Duodenal mucosa (tissue), 2 donors: ENCODE measurements at regions not wholly inside any gene's neighbourhood (a gene's known extent, or its start where the extent isn't known, plus 50 kb on each side); places are given as distances from the start of the nearest gene placed in this dataset.

Experiments used
- H3K27ac ChIP-seq: one replicate; pipeline ENCODE4 v1.7.0; 2013; ENCODE audit warnings: low read depth, low read length
- H3K27me3 ChIP-seq, 2 donors: one replicate each; pipeline ENCODE4 v1.7.0; 2013; ENCODE audit warnings: low read length in 2 of 2, control low read depth in 1 of 2; ENCODE audit not compliant: insufficient read depth in 2 of 2, control insufficient read depth in 1 of 2
- H3K36me3 ChIP-seq, 2 donors: one replicate each; pipeline ENCODE4 v1.7.0; 2013; ENCODE audit warnings: low read length in 2 of 2, control low read depth in 1 of 2; ENCODE audit not compliant: insufficient read depth in 2 of 2, control insufficient read depth in 1 of 2
- H3K4me1 ChIP-seq, 2 donors: one replicate each; pipeline ENCODE4 v1.7.0; 2013; ENCODE audit warnings: low read length in 2 of 2, control low read depth in 1 of 2; ENCODE audit not compliant: insufficient read depth in 2 of 2, control insufficient read depth in 1 of 2
- H3K4me3 ChIP-seq, 2 donors: one replicate each; pipeline ENCODE4 v1.7.0; 2013; ENCODE audit warnings: low read length in 2 of 2, low read depth in 1 of 2
- H3K9ac ChIP-seq, 2 donors: one replicate each; pipeline ENCODE4 v1.7.0; 2013; ENCODE audit warnings: low read length in 2 of 2, low read depth in 1 of 2
- H3K9me3 ChIP-seq, 2 donors: one replicate each; pipeline ENCODE4 v1.7.0; 2013; ENCODE audit warnings: low read length in 2 of 2, control low read depth in 1 of 2; ENCODE audit not compliant: control insufficient read depth in 1 of 2

DNA sequence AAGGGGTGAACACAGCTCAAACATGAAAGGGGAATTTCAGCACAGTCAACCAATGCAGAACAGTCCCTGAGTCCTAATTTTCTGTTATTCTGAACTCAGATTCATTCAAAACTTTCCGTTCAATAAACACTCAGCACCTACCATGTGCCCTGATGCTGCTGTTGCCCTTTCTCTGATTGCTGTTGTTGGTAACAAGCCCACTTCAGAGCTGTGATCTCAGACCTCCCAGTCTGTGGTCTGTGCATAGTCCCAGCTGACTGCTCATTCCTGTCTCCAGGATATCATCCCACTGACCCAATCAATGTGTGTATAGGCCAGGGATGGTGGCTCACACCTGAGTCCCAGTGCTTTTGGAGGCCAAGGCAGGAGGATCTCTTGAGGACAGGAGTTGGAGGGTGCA is 82.7 kb upstream of the SLC35G4 start:
- Histone ChIP-seq H3K27ac (no peak overlapping the region), H3K9ac (no peak overlapping the region), H3K27me3 (no peaks in the 10 kb centered on the region), H3K36me3 (no peaks in the 10 kb centered on the region), H3K9me3 (no peaks in the 10 kb centered on the region), H3K4me1 (no peaks in the 10 kb centered on the region), H3K4me3 (no peak overlapping the region)

- no peak overlapping the region for H3K27ac ChIP-seq
- H3K36me3 ChIP-seq, result no peaks in the 10 kb centered on the region
- no peak overlapping the region for H3K9ac ChIP-seq
- no peaks in the 10 kb centered on the region for H3K9me3 ChIP-seq
- no peaks in the 10 kb centered on the region for H3K4me1 ChIP-seq
- H3K4me3 ChIP-seq, result no peak overlapping the region
- no peaks in the 10 kb centered on the region for H3K27me3 ChIP-seq
Observed at GRCh38 chr18:11523804-11524203, 85.6 kb upstream of the SLC35G4 start.

- Histone ChIP-seq H3K4me3 (no peak overlapping the region), H3K4me1 (no peaks in the 10 kb centered on the region), H3K27ac (no peak overlapping the region), H3K27me3 (no peaks in the 10 kb centered on the region), H3K36me3 (no peaks in the 10 kb centered on the region), H3K9me3 (no peaks in the 10 kb centered on the region), H3K9ac (no peak overlapping the region)
Observed at GRCh38 chr18:11522992-11523391, 86.4 kb upstream of the SLC35G4 start.

- no peaks in the 10 kb centered on the region for H3K4me1 ChIP-seq
- no peaks in the 10 kb centered on the region for H3K36me3 ChIP-seq
- H3K4me3 ChIP-seq, result no peak overlapping the region
- no peak overlapping the region for H3K27ac ChIP-seq
- H3K9ac ChIP-seq, result no peak overlapping the region
- H3K9me3 ChIP-seq, result no peaks in the 10 kb centered on the region
- H3K27me3 ChIP-seq, result no peaks in the 10 kb centered on the region
Observed at GRCh38 chr18:11521853-11522252, 87.5 kb upstream of the SLC35G4 start.

DNA sequence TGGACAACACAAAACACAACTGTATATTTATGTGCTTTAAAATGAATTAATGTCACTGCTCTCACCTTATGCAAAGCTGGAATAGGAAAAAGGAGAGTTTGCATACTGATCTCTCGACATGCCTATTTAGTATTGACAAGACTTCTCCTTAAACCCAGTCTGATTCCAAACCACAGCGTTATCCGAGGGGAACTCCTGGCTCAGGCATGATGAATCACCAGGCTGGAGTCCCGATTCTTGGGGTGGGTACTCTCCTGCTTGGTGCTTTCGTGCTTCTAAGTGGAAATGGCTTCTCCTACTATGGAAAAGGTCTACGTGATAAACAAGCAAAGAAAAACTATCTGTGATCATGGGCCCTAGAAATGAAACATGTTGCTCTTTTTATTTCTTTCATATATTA is 88.9 kb upstream of the SLC35G4 start:
- H3K4me1 ChIP-seq, result no peaks in the 10 kb centered on the region
- H3K27ac ChIP-seq, result no peak overlapping the region
- no peak overlapping the region for H3K4me3 ChIP-seq
- H3K9me3 ChIP-seq, result no peaks in the 10 kb centered on the region
- H3K36me3 ChIP-seq, result no peaks in the 10 kb centered on the region
- no peaks in the 10 kb centered on the region for H3K27me3 ChIP-seq
- H3K9ac ChIP-seq, result no peak overlapping the region

DNA sequence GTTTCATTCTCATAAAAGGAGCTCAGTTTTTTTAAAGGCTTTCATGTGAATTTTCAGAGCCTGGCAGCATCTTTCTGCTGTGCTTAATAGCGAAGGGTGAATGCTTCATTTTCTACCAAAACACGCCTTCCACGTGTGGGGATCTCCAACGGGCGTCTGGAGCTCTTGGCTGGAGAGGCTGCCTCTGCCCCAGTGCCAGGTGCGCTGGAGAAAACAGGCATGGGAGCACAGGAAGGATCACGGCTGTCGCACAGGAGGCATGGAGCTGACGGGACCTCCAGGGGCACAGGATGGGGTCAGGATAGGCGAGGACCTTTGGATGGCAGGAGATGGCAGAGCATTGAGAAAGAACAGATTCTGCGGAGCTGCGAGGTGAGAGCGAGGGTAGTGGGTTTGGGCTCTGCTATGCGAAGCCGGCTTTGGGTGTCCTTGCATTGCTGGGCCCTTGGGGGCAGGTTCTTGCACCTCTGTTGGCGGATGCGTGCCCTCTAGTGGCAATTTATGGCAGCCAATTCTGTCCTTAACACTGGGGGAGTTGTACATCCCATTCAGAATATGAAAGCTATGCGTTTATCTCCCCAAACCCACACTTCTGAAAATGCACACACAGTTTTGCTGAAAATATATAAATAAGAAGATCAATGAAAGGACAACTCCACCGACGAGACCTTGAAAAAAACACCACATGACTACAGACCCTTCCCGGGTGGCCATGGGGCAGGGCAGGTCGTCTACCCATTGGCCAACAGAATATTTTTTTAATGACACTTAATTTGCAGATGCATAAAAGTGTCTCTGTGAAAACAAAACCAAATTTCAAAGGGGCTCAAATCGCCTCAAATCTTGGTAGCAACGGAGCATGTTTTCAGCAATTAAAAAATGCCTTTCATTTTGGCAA is 90.4 kb upstream of the SLC35G4 start:
- Histone ChIP-seq H3K27ac (no peak overlapping the region), H3K36me3 (no peaks in the 10 kb centered on the region), H3K27me3 (no peaks in the 10 kb centered on the region), H3K4me1 (no peaks in the 10 kb centered on the region), H3K4me3 (no peak overlapping the region), H3K9me3 (no peaks in the 10 kb centered on the region), H3K9ac (no peak overlapping the region)

- Histone ChIP-seq H3K4me1 (no peaks in the 10 kb centered on the region), H3K27ac (no peak overlapping the region), H3K27me3 (no peaks in the 10 kb centered on the region), H3K36me3 (no peaks in the 10 kb centered on the region), H3K9ac (no peak overlapping the region), H3K9me3 (no peaks in the 10 kb centered on the region), H3K4me3 (no peak overlapping the region)
Observed at GRCh38 chr18:11517704-11518103, 91.7 kb upstream of the SLC35G4 start.

DNA sequence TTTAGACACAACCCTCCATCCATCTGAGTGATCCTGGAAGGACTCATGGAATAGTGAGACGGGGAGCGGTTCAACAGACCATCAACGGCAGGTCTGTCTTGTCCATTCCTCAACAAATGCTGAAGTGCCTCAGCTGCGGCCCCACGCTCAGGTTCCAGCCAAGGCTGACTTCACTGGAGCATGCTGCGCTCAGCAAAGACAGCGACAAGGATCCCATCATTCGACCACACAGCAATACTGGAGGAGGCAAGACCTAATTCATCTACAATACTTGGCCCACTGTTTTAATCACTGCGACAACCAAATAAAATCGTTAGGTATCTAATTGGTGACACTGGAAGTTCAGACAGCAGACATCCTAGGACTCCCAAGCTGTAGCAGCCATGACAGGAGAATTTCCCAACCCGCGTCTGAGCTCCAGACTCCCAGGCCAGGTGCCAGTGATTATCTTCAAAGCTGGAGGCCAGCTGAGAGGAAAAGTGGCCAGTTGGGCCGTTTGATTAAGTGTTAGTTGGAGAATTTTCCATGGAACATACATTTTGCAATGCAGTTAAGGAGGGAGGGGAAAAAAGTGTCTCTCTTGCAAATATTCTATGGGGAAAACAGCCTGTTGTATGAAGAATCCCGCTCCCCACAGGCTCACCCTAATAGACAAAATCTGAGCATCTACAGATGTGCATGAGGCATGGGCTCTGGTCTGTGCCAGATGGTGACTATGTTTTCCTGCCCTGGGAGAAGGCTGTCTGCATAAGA is 92.5 kb upstream of the SLC35G4 start:
- Histone ChIP-seq H3K9me3 (no peaks in the 10 kb centered on the region), H3K27ac (no peak overlapping the region), H3K27me3 (no peaks in the 10 kb centered on the region), H3K9ac (no peak overlapping the region), H3K4me3 (no peak overlapping the region), H3K4me1 (no peaks in the 10 kb centered on the region), H3K36me3 (no peaks in the 10 kb centered on the region)

DNA sequence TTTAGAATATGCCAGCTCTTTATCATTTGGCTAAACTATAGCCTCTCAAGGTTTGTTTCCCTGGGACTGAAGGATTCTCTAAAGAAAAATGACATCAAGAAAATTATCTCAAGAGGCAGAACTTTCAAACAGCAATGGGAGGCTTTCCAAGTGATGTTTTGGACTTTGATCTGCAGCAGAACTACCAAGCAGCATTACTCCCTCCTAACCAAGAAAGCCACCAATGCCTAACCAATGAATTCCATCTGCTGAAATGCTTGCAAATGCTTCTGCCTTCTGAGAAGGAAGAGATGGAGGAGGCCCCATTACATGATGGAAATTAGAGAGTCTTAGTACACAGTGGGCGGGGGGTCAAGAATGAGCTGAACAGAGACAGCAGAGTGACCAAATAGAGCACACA is 95.1 kb upstream of the SLC35G4 start:
- Histone ChIP-seq H3K4me3 (no peak overlapping the region), H3K27me3 (no peaks in the 10 kb centered on the region), H3K9me3 (no peaks in the 10 kb centered on the region), H3K27ac (no peak overlapping the region), H3K4me1 (no peaks in the 10 kb centered on the region), H3K36me3 (no peaks in the 10 kb centered on the region), H3K9ac (no peak overlapping the region)
